Hematopoietic multipotent progenitor cell treated with erythropoietin and hydrocortisone succinate and interleukin-3 and kit ligand, for 8 days (in vitro differentiated cells): ENCODE measurements at regions not wholly inside any gene's neighbourhood (a gene's known extent, or its start where the extent isn't known, plus 50 kb on each side); places are given as distances from the start of the nearest gene placed in this dataset.
"Not testable (repeated sequence)": the region's sequence is repeated elsewhere in the genome, so short reads cannot be mapped to it uniquely, and the experiment has no call there.

ENCODE experiments used
- DNase-seq: peaks from one replicate; pipeline ENCODE4 v3.0.0-alpha.2; 2015

DNA sequence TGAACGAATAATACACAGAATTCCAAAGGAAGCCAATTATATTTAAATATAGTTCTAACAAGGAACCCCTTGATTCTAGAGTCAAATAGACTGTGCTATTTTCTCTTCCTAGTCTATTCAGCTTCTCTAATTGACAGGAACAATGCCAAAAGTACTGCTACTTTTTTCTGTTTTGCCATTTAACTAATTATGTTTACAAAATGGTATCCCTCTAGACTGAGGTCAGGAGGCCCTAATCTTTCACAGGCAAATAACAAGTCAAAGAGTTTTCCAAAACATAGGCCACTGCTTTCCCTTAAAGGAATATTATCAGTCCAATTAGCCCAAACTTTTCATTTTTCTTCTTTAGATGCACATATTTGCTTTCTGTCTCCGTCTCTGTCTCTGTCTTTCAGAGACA is 539.3 kb downstream of the RFPL4B start:
- no peak for DNase-seq

DNA sequence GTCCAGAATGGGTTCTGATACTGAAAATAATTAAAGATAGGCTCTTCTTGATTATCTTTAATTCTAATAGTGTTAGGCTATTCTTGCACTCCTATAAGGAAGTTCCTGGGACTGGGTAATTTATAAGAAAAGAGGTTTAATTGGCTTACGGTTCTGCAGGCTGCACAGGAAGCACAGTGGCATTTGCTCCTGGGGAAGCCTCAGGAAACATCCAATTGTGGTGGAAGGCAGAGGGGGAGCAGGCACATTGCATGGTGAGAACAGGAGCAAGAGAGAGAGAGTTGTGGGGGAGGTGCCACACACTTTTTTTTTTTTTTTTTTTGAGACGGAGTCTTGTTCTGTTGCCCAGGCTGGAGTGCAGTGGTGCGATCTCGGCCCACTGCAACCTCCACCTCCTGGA is 540.3 kb downstream of the RFPL4B start:
- DNase-seq: not testable (repeated sequence)

DNA sequence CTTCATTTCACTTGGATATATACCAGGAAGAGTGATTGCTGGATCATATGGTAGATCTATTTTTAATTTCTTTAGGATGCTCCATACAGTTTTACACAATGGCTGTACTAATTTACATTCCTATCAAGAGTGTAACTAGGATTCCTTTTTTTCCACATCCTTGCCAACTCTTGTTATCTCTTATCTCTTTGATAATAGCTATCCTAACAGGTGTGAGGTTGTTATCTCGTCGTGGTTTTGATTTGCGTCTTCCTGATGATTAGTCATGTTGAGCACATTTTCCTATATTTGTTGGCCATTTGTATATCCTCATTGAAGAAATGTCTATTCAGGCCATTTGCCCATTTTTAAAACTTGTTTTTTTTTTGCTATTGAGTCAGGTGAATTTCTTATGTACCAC is 552.4 kb downstream of the RFPL4B start:
- DNase-seq: no peak

DNA sequence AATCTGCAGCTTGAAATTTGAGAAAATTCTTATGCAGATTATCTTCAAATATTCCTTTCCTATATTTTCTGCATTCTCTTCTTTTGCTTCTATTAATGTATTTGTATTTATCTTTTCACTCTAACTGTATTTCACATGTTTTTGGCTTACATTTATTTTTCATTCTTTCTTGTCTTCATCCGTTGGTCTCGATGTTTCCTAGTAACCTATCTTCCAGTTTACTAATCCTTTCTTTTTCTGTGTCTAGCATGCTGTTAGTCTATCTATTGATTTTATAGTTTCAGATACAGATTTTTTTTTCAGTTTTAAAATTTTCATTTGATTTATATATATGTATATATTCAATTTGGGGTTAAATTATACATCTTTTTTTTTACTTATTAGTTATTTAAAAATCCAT is 556.2 kb downstream of the RFPL4B start:
- DNase-seq: no peak

DNA sequence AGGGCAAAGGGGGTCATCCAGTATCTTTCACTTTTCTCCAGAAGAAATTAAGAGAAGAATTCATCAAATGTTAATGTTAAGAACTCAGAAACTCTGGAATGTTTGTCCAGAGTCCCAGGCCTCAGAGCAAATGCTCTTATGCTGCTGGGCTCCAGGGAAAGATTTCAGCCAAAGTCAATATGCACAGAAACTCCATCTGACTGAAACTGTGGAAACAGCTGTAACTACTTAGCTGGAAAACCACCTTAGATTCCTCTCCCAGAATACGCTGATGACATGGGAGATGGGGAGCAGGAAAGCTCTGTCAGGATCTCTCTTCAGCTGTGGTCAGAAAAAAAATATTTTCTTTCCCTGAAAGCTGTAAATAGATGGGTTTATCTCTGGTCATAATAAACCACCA is 559.6 kb downstream of the RFPL4B start:
- DNase-seq: no peak

DNA sequence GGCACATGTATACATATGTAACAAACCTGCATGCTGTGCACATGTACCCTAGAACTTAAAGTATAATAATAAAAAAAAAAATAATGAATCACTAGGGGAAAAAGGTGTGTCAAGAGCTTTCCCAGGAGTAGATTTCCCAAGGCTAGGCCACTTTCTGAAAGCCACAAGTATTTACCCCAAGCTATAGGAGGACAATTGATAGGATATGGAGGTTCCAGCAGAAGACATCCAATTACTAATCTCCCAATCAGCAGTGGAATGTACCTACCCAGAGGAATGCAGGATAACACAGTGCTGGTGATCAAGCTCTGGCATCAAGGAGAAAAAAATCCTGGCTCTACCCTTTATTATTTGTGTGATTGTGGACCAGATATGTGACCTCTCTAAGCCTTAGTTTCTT is 562.7 kb downstream of the RFPL4B start:
- no peak for DNase-seq

DNA sequence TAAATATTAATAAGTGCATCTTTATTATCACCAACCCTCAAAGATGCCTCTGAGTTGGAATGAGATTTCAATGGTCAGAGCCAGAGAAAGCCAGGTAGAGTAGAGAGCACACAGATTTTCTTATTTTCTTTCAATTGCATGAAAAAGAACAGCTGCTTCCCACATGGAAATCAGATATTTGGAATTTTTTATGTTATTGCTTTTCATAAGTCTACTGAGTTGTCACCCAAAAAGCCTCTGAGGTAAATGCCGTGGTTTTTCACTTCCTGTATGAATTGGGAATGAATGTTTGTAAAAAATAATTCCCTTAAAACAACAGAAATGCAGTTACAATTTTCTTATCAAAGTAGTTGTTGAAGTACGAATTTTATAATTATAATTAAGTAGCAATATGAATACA is 563.1 kb downstream of the RFPL4B start:
- no peak for DNase-seq

DNA sequence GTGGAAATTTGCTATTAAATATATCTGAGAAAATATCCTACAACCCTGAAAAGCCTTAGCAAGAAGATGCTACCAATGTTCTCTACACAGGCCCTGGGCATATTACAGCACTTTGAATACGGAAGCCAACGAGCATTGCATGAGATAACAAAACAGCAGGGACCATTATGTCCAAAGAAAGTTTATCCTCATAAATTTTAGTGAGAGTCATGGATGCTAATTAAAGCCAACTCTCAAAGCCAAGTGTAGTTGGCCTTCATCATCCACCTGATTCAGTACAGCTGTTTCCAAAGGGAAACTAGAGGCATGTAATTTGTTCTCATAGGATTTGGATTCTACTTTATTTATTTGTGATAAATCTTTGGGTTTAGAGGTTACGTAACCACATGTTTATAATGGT is 564.8 kb downstream of the RFPL4B start:
- DNase-seq: no peak

DNA sequence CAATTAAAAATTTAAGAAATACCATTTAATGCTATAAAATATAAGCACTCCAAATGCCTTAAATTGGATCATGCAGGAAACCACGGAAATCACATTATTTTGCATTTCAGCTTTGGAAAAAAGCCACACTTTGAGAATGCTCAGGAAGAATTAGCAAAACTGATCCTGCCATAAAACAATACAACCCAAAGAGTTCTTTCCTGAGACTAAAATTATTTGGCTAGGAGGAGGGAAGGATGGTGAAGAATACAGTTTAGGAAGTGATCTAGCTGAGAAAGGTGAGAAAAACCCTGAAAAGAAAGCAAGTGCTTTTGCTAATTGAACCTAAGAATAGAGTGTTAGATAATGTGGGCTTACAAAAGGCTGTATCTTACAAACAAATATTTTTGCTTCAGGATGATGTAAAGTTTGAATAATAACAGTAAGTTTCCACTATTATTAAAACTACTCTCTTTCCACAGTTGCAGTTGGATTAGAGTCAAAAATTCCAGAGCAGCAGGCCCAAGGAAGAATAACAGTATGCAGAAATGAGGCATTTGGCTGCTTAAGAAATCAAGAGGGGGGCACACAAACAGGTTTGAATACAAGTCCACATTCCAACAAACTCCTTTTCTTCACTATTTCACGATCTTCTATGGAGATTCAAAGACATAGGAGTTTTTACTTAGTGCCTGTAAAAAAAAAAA is 565.4 kb downstream of the RFPL4B start:
- DNase-seq: no peak

DNA sequence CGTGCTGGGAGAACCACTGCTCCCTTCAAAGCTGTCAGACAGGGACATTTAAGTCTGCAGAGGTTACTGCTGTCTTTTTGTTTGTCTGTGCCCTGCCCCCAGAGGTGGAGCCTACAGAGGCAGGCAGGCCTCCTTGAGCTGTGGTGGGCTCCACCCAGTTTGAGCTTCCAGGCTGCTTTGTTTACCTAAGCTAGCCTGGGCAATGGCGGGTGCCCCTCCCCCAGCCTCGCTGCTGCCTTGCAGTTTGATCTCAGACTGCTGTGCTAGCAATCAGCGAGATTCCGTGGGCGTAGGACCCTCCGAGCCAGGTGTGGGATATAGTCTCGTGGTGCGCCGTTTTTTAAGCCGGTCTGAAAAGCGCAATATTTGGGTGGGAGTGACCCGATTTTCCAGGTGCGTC is 572.6 kb downstream of the RFPL4B start:
- not testable (repeated sequence) for DNase-seq

DNA sequence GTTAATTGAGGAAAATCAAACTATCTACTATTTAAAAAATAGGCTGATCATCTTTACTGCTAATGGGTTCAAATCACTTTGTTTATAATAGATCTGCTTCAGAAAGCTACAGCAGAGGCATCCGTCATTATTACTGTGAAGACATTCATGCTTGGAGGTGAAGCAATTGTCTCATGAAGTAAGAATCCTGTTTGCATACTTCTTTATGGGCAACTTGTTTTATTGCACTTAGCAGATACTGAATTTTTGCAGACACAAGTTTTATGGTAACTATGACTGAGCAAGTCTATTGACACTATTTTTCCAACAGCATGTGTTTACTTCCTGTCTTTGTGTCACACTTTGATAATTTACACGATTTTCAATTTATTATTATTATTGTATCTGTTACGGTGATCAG is 573.9 kb downstream of the RFPL4B start:
- DNase-seq: no peak

DNA sequence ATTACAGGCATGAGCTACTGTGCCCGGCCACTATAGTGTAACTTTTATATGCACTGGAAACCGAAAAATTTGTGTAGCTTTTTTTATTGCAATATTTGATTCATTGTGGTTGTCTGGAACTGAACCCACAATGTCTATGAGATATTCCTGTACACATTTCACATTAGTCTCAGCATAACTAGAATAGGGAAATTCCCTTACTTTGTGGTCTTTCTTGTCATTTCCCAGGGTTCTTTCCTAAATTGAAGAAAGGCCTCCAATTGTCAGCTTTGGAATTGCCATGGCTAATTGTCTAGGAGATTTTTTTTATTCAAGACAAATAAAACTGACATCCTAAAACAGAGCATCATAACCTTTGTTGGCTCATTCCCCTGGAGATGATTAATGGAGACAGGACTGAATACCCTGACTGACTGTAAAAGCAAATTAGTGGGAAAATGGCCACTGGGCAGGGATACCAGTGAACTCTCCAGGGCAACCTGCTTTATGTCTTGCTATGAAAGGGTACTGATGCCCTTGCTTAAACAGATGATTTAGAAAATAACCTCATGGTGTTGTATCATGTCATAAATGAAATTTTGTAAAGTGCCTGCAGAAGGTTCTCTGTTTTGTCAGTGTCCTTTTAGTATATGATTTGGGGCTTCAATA is 576.9 kb downstream of the RFPL4B start:
- no peak for DNase-seq

DNA sequence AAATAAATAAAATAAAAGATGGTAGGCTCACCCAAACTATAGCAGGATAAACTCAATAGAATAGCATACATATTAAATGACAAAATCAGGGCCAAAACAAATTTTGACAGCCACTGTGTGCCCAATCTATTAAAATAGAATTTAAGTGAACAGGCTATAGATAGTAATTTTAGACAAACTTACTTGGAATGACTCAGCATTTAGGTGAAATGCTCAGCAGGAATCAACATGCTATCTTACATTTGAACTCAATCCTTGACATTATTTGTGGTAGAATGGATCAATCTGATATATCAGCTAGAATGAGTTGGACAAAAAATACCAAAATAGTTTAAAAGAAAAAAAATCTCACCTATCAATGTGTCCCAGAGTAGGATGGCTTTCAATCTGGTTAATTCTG is 578.6 kb downstream of the RFPL4B start:
- DNase-seq: no peak

DNA sequence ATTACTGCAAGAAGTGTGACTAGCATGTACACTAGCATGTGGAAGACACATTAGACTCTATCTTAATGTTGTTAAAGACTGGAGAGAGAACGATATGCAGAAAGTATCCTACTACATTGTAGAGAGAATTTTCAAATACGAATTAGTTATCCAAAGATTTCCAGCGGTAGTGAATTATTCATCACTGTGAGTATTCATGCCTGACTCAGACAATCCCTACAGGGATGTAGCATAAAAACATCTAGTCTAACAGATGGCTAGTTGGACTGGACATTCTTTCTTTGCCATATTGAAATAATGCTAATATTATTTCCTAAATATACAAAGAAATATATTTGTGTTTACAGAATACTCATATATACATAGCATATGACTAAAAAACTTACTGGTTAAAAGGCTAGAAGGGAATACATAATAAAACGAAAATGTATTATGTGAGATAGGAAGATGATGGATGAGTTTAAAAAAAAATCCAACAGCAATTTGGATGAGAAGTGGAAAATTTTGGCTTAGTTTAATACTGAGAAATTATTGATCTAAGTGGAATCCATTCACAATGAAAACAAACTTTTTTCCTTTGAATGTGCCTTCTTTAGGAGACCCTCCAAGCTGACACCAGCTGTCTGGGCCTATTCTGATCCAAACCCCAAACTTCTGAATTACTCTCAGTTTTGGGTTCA is 580.7 kb downstream of the RFPL4B start:
- DNase-seq: no peak

DNA sequence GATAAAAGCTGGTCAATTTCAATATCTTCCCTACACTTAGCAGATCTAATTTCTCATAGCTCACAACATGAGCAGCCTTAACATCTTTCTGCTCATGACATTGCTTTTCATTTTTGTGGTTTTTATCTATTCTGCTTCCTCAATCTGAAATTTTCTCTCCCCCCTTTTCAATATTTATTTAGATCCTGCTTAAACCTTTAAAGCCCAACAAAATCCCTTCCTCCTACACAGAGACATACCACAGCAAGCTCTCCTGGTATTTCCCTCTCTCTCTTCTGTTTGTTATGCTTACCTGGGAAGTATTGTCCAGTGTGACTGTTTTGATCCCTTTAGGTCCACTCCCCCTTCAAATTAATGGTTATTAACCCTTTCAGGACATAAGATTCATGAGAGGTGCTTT is 582.5 kb downstream of the RFPL4B start:
- no peak for DNase-seq

DNA sequence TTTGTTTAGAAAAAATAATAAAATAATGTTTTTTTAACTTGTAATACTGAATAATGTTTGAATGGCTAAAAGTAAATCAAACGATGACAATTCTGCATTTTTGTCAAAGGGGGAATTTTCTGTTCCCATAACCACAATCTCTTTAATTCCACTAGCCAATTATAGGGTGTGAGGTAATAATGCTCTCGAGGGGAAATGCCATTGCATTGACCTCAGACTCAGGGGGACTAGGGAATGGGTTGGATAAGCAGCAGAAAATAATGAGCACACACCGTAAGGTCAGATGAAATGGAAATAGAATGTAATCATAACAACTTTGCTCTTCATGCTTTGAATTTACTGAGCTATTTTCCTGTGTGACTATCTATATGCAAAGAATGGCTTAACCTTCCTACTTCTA is 584.7 kb downstream of the RFPL4B start:
- DNase-seq: no peak

DNA sequence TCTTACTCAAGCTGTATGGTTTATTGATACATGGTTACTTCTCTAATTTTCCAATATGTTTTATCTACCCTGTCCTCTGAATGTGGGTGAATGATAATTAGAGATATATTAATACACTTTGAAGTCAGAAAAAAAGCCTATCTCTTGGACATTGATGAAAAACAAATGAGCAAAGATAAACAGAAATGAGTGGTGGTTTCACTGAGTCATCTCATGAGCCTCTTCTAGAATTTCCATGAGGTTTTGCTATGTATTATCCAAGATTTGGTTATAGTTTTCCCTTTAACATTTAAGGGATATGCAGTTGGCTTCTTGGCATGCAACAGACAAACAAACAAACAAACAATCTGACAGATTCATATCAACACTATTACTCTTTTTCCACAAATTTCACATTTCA is 586.8 kb downstream of the RFPL4B start:
- DNase-seq: no peak

DNA sequence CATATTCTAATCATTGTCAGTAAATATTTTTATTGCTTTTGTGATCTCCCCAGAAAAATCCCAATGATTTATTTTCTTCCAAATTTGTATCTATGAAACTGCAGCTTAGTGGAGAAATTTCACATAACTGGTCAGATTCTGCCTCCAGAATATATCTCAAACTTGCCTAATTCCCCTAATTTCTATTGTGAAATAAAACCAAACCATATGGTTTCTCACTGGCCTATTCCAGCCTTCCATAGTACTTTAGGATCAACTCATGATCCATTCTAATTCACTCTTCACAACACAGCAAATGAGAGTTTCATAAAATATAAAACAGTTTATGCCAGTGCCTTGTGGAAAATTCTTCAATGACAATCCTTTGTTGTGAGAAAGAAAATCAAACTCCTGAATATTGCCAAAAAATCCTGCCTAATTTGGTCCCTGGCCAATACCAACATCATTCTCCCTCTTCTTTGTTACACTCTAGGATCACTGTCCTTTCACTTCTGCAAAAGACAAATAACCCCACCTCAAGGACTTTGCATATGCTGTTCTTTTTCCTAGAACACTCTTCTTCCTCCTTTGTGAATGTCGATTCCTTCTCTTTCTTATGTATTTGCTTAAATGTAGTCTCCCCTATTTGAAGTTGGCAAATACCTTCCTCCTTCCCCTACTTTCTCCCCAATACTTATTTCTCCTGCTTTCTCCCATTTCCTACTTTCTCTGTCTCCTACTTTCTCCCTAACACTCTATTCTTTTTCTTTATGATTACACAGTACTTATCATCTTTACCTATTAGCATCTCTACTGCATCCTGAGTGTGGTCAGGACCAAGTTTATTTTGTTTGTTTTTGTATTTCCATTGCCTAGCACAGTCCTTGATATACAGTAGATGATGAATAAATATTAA is 587.5 kb downstream of the RFPL4B start:
- no peak for DNase-seq

DNA sequence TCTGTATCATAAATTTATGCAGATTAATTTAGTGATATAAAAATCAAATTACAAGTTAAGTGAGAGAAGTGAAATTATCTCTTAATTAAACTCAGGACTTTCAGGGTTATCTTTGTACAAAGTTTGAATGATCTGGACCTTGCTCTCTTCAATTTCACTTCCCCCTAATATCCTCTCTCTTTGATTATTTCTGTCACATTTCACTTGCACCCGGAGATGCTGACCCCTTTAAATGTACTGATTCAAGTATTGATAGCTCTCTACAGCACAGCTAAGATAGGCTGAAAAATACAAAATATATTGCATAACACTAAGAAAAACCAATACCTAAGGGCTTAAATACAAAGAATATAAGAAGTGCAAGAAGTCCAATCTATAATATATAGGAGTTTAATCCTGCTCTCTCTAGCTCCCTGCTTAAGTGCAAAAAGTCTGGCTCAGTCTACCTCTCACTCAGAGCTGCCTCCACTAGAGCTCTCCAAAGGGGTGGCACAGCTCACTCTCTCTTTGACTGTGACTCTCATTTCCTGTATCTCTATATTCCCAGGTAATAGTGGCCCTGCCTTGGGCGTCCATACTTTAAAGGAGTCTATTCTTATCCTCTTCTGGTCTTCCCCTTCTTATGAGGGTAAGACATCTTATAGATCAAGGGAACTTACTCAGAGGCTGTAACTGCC is 588.4 kb downstream of the RFPL4B start:
- DNase-seq: no peak

DNA sequence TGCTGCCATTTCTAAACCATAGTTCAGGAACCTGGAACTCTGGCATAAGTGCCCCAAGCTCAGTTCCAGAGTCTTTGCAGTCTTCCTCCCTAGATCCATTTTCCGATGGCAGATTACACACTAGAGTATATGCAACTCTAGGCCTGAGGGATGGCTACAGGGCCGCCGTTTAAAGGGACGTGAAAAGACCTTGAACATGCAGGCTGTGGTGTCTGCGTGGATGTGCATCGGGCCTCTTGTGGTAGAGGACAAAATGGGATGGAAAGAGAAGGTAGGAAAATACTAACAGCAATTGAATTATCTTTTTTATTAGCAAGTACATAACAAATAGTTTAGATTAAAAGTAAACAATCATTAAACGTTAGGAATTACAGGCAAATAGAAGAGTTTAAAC is 588.9 kb downstream of the RFPL4B start:
- no peak for DNase-seq

DNA sequence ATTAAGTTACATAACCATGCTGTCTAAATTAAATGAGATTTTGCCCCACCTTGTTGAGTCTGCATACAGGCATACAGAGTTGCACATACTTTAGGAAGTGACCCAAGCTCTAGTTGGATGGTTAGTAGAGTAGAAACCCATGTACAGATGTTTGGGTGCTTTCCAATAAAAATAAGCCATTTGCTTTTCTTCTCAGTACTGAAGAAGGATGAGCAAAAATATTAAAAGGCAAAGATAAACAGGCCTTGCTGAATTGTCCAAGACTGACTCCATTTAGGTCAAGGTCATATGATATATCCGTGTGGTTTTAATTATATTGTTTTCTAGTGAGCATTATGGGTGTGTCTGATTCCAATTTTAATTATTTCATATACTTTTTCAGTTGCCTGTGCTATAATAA is 589.4 kb downstream of the RFPL4B start:
- DNase-seq: no peak

DNA sequence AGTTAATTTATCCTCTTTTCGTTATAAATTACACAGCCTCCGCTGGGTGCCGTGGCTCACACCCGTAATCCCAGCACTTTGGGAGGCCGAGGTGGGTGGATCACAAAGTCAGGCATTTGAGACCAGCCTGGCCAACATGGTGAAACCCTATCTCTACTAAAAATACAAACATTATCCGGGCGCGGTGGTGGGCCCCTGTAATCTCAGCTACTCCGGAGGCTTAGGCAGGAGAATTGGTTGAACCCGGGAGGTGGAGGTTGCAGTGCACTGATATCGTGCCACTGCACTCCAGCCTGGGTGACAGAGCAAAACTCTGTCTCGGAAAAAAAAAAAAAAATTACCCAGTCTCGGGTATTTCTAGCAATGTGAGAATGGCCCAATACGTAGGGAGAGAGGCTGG is 590.6 kb downstream of the RFPL4B start:
- DNase-seq: not testable (repeated sequence)

DNA sequence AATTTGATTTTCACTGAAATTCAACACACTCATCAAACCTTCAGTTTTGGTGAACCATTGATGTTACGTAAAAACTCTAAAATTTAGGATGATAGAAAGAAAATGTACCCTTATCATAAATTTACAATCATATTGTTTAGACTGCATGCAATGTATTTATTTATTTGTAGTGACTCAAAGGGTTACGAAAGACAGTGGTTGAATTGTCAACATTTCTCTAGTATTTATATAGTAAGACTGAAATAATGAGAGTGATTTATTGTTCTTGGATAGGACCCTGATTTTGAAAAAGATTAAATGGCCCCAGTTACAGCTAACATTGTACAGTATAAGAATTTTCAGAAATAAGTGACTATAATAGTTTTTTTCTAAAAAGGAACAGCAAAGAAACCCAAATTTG is 591.5 kb downstream of the RFPL4B start:
- DNase-seq: no peak
